ENCODE measurements at regions not wholly inside any gene's neighbourhood (a gene's known extent, or its start where the extent isn't known, plus 50 kb on each side); places are given as distances from the start of the nearest gene placed in this dataset.

DNA sequence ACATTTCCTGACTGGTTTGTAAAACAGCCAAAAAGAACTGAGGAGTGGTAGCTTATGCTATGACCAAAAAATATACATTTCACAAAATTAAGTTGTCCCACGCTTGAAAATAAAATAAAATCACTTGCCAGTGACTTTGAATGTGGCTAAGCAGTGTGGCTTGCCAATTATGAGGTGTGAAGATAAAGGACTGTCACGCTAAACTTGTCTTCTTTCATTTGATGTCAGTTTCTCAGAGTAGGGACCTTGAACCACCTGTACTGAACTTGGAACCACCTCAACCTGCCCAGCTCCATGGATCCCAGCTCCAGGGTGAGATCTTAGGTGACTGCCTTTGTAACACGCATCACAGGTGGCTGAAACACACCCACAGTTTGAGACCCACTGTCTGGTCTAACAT lies 113.7 kb upstream of the TBL1X start:
- Mint-ChIP-seq H3K9me3 (no peaks in the 10 kb centered on the region), H3K4me3 (no peak overlapping the region)

DNA sequence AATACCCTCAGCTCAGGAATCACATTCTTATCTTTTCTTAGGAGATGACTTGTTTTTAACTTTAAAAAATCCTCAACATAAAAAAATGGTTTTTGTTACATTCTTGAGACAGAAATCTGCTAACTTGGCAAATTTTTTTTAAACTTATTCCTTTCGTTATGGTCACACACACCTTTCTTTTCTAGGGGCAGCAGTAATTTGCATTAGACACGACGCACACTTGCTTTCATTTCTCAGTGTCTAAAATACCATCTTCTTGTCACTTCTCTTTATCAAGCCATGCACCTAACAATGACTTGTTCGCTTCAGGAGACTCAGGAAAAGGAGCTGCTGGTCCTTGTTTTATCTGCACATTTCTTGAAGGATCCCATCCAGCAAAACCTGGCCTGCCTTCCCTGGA lies 112.6 kb upstream of the TBL1X start:
- peak overlapping the region; percentile 77 for H3K4me3 Mint-ChIP-seq
- no peaks in the 10 kb centered on the region; the same call in 1 of the 2 replicates for H3K27me3 Mint-ChIP-seq (ENCODE audit: insufficient read depth)
- peaks cover 52% of the 10 kb centered on the region for H3K4me1 Mint-ChIP-seq (ENCODE audit: low read depth)
- no peak for DNase-seq
- peak overlapping the region; percentile 81 for H3K27ac Mint-ChIP-seq
- no peaks in the 10 kb centered on the region for H3K36me3 Mint-ChIP-seq (ENCODE audit: low read depth)
- no peak for TF ChIP-seq CTCF (IDR thresholded peaks at IDR 0.05)
- no peaks in the 10 kb centered on the region for H3K9me3 Mint-ChIP-seq

More for the DNA sequence above, 113.7 kb upstream of the TBL1X start:
- Mint-ChIP-seq H3K27me3 (ENCODE audit: insufficient read depth) (no peaks in the 10 kb centered on the region; the same call in 1 of the 2 replicates), H3K27ac (no peak overlapping the region), H3K36me3 (ENCODE audit: low read depth) (no peaks in the 10 kb centered on the region), H3K4me1 (ENCODE audit: low read depth) (peaks cover 42% of the 10 kb centered on the region)
- no peak for TF ChIP-seq CTCF (IDR thresholded peaks at IDR 0.05)
- no peak for DNase-seq

- H3K27me3 Mint-ChIP-seq (ENCODE audit: insufficient read depth): no peaks in the 10 kb centered on the region
- no peak for TF ChIP-seq CTCF (IDR thresholded peaks at IDR 0.05)
- peak overlapping the region; percentile 77 for H3K4me3 Mint-ChIP-seq
- peaks cover 52% of the 10 kb centered on the region for H3K4me1 Mint-ChIP-seq (ENCODE audit: low read depth)
- H3K9me3 Mint-ChIP-seq: no peaks in the 10 kb centered on the region
- peak; percentile 37 for DNase-seq
- no peaks in the 10 kb centered on the region for H3K36me3 Mint-ChIP-seq (ENCODE audit: low read depth)
- H3K27ac Mint-ChIP-seq: peak overlapping the region; percentile 81
Measured at GRCh38 chrX:9352694-9353411, 112.0 kb upstream of the TBL1X start.

DNA sequence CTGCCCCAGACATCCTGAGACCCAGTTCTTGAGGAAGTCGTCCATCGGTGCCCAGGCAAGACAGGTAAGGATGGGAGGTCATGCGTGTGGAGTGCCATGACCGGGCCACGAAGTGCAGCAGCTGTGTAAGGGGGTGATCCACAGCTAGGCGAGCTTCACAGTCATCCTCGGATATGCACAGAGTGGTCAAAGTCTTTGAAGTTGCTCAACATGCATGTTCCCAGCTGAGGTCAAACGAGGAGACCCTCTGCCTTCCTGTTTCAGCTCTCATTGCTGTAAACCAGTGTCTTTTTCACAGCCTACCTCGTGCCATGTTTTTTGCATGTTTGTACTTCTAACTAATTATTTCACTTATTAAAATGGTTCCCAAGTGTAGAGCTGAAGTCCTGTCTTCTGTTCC lies 109.9 kb upstream of the TBL1X start:
- Mint-ChIP-seq H3K27ac (no peak overlapping the region), H3K27me3 (ENCODE audit: insufficient read depth) (no peaks in the 10 kb centered on the region), H3K4me1 (ENCODE audit: low read depth) (peaks cover 34% of the 10 kb centered on the region), H3K4me3 (no peak overlapping the region), H3K36me3 (ENCODE audit: low read depth) (no peaks in the 10 kb centered on the region), H3K9me3 (no peaks in the 10 kb centered on the region)
- TF ChIP-seq CTCF (IDR thresholded peaks at IDR 0.05): no peak
- DNase-seq: no peak

DNA sequence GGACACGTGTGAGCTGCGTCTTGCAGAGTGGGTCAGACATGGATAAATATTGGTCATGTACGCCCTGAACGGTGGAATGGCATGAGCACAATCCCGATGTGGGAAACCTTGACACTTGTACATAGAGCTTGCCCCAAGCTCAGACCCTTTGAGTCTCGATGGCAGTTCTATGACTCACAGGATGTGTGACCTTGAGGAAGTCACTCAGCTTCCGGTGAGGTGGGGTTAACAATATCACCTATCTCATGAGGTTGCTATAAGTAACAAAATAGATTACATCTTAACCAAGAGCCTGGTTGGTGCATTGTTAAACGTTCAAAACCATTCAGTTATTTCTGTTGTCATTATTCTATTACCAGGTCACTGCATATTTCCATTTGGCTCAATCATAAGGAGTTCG lies 109.1 kb upstream of the TBL1X start:
- Mint-ChIP-seq H3K9me3 (no peaks in the 10 kb centered on the region), H3K36me3 (ENCODE audit: low read depth) (no peaks in the 10 kb centered on the region), H3K27ac (no peak overlapping the region), H3K27me3 (ENCODE audit: insufficient read depth) (no peaks in the 10 kb centered on the region), H3K4me1 (ENCODE audit: low read depth) (peaks cover 29% of the 10 kb centered on the region), H3K4me3 (no peak overlapping the region)
- no peak for TF ChIP-seq CTCF (IDR thresholded peaks at IDR 0.05)
- DNase-seq: no peak
